Osteoblast (primary cell): ENCODE measurements at regions not wholly inside any gene's neighbourhood (a gene's known extent, or its start where the extent isn't known, plus 50 kb on each side); places are given as distances from the start of the nearest gene placed in this dataset.

Source experiments
- DNase-seq: peaks from one replicate; pipeline ENCODE4 v3.0.0; 2011; ENCODE audit warnings: low spot score, mixed read lengths; ENCODE audit not compliant: insufficient read length; ENCODE audit errors: missing footprints
- H2AFZ ChIP-seq: 2 replicates; pipeline ENCODE4 v1.6.0; 2011; ENCODE audit warnings: mild to moderate bottlenecking, low read length
- H3K27ac ChIP-seq: 2 replicates; pipeline ENCODE4 v1.5.1; 2011; ENCODE audit warnings: mild to moderate bottlenecking, low read depth, low read length, moderate library complexity
- H3K27me3 ChIP-seq: 2 replicates; pipeline ENCODE4 v1.6.0; 2012; ENCODE audit warnings: mild to moderate bottlenecking, control low read depth, inconsistent platforms, low read length, moderate library complexity; ENCODE audit not compliant: insufficient read depth
- H3K36me3 ChIP-seq: 2 replicates; pipeline ENCODE4 v1.5.1; 2011; ENCODE audit warnings: mild to moderate bottlenecking, low read length, control low read depth, moderate library complexity; ENCODE audit not compliant: insufficient read depth
- H3K4me1 ChIP-seq: 2 replicates; pipeline ENCODE4 v1.5.1; 2011; ENCODE audit warnings: mild to moderate bottlenecking, low read length, control low read depth, moderate library complexity; ENCODE audit not compliant: insufficient read depth
- H3K4me2 ChIP-seq: 2 replicates; pipeline ENCODE4 v1.6.0; 2011; ENCODE audit warnings: mild to moderate bottlenecking, low read length; ENCODE audit not compliant: insufficient read depth
- H3K4me3 ChIP-seq: fragments of 200-600 bp; sonication (generic); 3 replicates; pipeline ENCODE4 v1.5.1; 2012; ENCODE audit warnings: mild to moderate bottlenecking, low read length, inconsistent platforms; ENCODE audit not compliant: insufficient read depth
- H3K79me2 ChIP-seq: 2 replicates; pipeline ENCODE4 v1.6.0; 2012; ENCODE audit warnings: mild to moderate bottlenecking, low read length, control low read depth, inconsistent platforms; ENCODE audit not compliant: insufficient read depth
- H3K9me3 ChIP-seq: 2 replicates; pipeline ENCODE4 v1.5.1; 2011; ENCODE audit warnings: low read depth, low read length, control low read depth
- H4K20me1 ChIP-seq: 2 replicates; pipeline ENCODE4 v1.6.0; 2012; ENCODE audit warnings: mild to moderate bottlenecking, low read length, control low read depth; ENCODE audit not compliant: insufficient read depth
- TF ChIP-seq, protein P1 (sequence below): IDR thresholded peaks from 2 replicates; pipeline ENCODE4 v1.5.1; 2011; ENCODE audit warnings: mild to moderate bottlenecking, low read depth, low read length, moderate library complexity; ENCODE audit errors: extremely low read depth

DNA sequence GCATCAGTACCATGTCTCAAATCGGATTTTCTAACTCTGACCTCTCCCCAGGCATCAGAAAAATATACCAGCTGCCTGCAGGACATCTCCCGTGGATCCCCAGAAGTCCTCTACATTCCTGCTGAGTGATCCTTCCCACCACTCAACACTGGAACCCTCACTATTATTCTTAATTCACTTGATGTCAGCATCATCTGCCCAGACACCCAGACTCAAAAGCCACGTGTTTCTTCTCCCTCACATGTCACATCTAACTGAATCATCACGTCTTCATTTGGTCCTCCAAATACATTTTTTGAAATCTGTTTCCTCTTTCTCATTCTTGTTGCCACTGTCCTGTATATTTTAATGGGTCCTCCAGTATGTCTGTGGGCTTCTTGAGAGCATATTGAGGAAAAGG, 218.6 kb downstream of the HRH4 start:
- H2AFZ ChIP-seq: no peak overlapping the region

DNA sequence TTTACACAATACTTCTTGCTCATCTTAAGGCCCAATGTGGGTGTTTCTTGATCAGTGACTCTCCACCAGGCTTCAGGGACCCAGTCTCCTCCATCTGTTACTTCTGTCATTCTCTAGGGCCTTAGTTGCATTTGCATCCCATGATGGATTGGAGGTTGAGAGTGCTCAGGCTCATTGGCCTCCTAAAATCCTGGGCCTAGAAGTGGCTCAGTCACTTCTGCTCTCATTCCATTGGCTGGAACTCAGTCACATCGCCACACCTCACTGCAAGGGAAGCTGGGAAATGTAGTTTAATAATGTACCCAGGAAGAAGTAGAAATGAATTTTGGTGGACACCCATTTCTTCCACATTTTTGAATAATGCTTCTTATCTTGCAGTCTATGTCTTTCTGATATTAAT, 223.5 kb downstream of the HRH4 start:
- no peaks in the 10 kb centered on the region for H4K20me1 ChIP-seq
- H3K27me3 ChIP-seq: no peaks in the 10 kb centered on the region
- DNase-seq: no peak

More for the DNA sequence above, 218.6 kb downstream of the HRH4 start:
- no peak for DNase-seq
- Histone ChIP-seq H4K20me1 (no peaks in the 10 kb centered on the region), H3K27me3 (no peaks in the 10 kb centered on the region), H3K36me3 (no peaks in the 10 kb centered on the region), H3K27ac (no peak overlapping the region), H3K9me3 (no peaks in the 10 kb centered on the region), H3K4me1 (no peaks in the 10 kb centered on the region), H3K4me2 (no peak overlapping the region), H3K4me3 (no peak overlapping the region), H3K79me2 (no peaks in the 10 kb centered on the region)
- TF ChIP-seq, protein P1, sequence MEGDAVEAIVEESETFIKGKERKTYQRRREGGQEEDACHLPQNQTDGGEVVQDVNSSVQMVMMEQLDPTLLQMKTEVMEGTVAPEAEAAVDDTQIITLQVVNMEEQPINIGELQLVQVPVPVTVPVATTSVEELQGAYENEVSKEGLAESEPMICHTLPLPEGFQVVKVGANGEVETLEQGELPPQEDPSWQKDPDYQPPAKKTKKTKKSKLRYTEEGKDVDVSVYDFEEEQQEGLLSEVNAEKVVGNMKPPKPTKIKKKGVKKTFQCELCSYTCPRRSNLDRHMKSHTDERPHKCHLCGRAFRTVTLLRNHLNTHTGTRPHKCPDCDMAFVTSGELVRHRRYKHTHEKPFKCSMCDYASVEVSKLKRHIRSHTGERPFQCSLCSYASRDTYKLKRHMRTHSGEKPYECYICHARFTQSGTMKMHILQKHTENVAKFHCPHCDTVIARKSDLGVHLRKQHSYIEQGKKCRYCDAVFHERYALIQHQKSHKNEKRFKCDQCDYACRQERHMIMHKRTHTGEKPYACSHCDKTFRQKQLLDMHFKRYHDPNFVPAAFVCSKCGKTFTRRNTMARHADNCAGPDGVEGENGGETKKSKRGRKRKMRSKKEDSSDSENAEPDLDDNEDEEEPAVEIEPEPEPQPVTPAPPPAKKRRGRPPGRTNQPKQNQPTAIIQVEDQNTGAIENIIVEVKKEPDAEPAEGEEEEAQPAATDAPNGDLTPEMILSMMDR: no peak

DNA sequence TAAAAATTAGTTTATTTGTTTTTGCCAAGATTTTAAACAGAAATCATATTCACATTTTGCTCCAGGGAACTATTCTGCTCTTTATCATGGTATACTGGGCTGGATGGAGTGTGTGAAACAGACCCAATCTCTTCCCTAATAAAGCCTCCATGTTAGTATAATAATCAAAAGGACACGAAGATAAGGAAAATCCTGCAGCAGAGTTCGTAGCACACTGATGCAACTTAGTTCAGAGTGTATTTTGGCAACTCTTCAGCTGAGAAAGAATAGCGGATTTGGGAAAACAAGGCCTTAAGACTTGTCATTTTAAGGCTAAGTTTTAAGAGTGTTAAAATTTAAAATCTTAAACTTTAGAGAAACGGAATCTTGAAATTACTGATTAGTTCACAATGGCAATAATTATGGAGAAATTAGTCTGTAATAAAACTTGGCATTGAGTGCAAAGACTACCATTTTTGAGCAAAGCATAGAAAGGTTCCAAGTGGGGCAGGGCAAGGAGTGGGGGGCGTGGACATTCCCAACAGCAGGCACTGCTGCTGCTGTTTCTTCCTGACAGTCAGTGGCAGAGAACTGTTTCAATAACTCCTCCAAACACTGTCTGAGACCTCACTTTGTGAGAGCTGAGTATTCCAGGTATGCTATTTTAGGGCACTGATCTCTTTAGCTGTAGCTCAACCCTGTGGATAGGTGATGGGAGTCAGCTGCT, 225.0 kb downstream of the HRH4 start:
- Histone ChIP-seq H2AFZ (no peak overlapping the region), H3K36me3 (no peaks in the 10 kb centered on the region), H3K4me2 (no peak overlapping the region), H3K9me3 (no peaks in the 10 kb centered on the region), H3K4me3 (no peak overlapping the region), H4K20me1 (no peaks in the 10 kb centered on the region), H3K27ac (no peak overlapping the region), H3K79me2 (no peaks in the 10 kb centered on the region), H3K27me3 (no peaks in the 10 kb centered on the region), H3K4me1 (no peaks in the 10 kb centered on the region)
- no peak for DNase-seq
- TF ChIP-seq, protein P1: no peak

More for the DNA sequence above, 223.5 kb downstream of the HRH4 start:
- H3K4me2 ChIP-seq: no peak overlapping the region
- TF ChIP-seq, protein P1: no peak
- H2AFZ ChIP-seq: no peak overlapping the region
- H3K4me1 ChIP-seq: no peaks in the 10 kb centered on the region
- no peak overlapping the region for H3K27ac ChIP-seq
- no peak overlapping the region for H3K4me3 ChIP-seq
- no peaks in the 10 kb centered on the region for H3K36me3 ChIP-seq
- no peaks in the 10 kb centered on the region for H3K9me3 ChIP-seq
- no peaks in the 10 kb centered on the region for H3K79me2 ChIP-seq

DNA sequence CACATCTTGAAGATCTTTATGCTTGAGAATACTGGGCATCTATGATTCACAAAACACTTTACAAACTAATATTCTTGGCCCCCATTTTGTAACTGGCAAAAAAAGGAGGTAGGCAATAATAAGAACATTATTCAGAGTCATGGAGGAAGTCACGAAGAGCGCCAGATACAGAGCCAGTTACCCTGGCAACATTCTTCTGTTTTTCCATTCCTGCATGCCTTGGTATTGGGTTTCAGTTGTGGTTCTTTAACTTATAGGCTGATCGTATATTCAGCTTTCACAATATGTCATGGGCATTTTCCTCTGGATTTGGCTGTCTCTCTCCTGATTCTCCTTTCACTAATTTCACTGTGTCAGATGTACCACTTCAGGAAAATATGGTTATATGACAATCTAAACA, 234.7 kb downstream of the HRH4 start:
- Histone ChIP-seq H3K4me3 (no peak overlapping the region), H4K20me1 (no peaks in the 10 kb centered on the region), H3K27me3 (no peaks in the 10 kb centered on the region), H3K36me3 (no peaks in the 10 kb centered on the region), H3K9me3 (no peaks in the 10 kb centered on the region), H3K79me2 (no peaks in the 10 kb centered on the region), H3K27ac (no peak overlapping the region), H3K4me2 (no peak overlapping the region), H2AFZ (no peak overlapping the region), H3K4me1 (no peaks in the 10 kb centered on the region)
- DNase-seq: no peak
- TF ChIP-seq, protein P1: no peak
